SK-N-MC (cell line): ENCODE measurements at regions not wholly inside any gene's neighbourhood (a gene's known extent, or its start where the extent isn't known, plus 50 kb on each side); places are given as distances from the start of the nearest gene placed in this dataset.

Experiments
- EZH2 ChIP-seq: fragments of 200-600 bp; sonication (generic); IDR thresholded peaks from one replicate; pipeline ENCODE4 v1.6.1; 2017; ENCODE audit warnings: antibody characterized with exemption
- FOXP2 ChIP-seq: optimal IDR thresholded peaks from 2 replicates; pipeline ENCODE3; 2011; ENCODE audit warnings: mild to moderate bottlenecking, moderate library complexity; ENCODE audit not compliant: insufficient read depth; ENCODE audit errors: extremely low read length, control extremely low read depth
- POLR2AphosphoS5 ChIP-seq: IDR thresholded peaks from 2 replicates; pipeline ENCODE4 v1.6.1; 2012; ENCODE audit warnings: mild to moderate bottlenecking, low read depth, low read length, borderline replicate concordance

DNA sequence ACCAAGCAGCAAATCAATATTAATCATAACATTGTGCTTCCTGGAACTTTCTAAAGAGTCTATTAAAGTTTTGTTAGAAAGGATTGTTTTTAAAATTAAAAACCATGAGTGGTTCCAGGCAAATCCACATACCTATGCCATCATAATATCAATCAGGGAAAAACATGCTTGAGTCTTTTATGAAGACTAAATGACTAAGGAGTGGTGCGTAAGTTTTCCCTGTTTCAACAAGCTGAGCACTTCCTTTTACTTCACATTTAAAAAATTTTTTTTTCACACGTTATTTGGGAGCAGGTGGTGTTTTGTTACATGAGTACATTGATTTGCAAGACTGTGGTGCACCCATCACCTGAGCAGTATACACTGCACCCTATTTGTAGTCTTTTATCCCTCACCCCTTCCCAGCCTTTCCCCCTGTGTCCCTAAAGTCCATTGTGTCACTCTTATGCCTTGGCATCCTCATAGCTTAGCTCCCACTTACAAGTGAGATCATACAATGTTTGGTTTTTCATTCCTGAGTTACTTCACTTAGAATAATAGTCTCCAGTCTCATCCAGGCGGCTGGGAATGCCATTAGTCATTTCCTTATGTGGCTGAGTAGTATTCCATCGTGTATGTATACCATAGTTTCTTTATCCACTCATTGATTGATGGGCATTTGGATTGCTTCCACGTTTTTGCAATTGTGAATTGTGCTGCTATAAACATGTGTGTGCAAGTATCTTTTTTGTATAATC lies 1190.3 kb upstream of the RAG2 start:
- TF ChIP-seq EZH2, result no peak
- TF ChIP-seq POLR2AphosphoS5, result no peak
- no peak for TF ChIP-seq FOXP2
